ENCODE measurements at regions not wholly inside any gene's neighbourhood (a gene's known extent, or its start where the extent isn't known, plus 50 kb on each side); places are given as distances from the start of the nearest gene placed in this dataset.

DNA sequence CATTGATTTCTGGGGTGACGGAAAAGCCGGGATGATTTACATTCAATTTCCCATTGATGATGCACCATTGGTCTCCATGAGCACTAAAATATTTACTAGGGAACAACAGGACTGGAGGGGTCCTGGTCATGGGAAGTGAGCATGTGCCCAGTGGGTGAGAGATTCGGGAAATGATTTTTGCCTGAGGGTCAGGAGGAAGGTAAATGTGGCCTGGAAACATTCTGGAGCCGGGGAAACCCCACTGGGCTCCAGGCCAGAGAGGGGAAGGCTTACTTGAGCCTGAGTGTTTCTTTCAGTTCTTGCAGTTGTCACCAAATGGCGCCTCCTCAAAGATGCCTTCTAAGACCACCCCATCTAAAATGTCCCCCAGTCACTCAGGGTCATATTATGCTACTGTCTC is 532.3 kb upstream of the TBX3 start:
- H3K9me3 ChIP-seq: peaks cover 3% of the 10 kb centered on the region
- ATAC-seq: no peak
- intact Hi-C loops (cut with DNase I): no loop called here
- no peaks in the 10 kb centered on the region for H3K27me3 ChIP-seq (ENCODE audit: insufficient read depth in 3 of 3, low read length in 2 of 3)
- H3K4me3 ChIP-seq: no peak overlapping the region
- H3K4me1 ChIP-seq: peaks cover 14% of the 10 kb centered on the region
- no peaks in the 10 kb centered on the region for H3K36me3 ChIP-seq (ENCODE audit: insufficient read depth in 1 of 2, low read depth in 1 of 2)
- TF ChIP-seq, protein P1, sequence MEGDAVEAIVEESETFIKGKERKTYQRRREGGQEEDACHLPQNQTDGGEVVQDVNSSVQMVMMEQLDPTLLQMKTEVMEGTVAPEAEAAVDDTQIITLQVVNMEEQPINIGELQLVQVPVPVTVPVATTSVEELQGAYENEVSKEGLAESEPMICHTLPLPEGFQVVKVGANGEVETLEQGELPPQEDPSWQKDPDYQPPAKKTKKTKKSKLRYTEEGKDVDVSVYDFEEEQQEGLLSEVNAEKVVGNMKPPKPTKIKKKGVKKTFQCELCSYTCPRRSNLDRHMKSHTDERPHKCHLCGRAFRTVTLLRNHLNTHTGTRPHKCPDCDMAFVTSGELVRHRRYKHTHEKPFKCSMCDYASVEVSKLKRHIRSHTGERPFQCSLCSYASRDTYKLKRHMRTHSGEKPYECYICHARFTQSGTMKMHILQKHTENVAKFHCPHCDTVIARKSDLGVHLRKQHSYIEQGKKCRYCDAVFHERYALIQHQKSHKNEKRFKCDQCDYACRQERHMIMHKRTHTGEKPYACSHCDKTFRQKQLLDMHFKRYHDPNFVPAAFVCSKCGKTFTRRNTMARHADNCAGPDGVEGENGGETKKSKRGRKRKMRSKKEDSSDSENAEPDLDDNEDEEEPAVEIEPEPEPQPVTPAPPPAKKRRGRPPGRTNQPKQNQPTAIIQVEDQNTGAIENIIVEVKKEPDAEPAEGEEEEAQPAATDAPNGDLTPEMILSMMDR (IDR thresholded peaks at IDR 0.05): no peak
- DNase-seq: no peak
- WGBS, 3 donors: 71 to 76% (median 71%) methylated on average over 5 of the region's 5 CpGs
- no peak overlapping the region for H3K27ac ChIP-seq

GRCh38 chr12:115215544-115215943 is 531.6 kb upstream of the TBX3 start:
- DNase-seq (no peak), ATAC-seq (no peak)
- WGBS, 3 donors: 86 to 90% (median 87%) methylated on average over 3 of the region's 3 CpGs
- no peaks in the 10 kb centered on the region for H3K36me3 ChIP-seq (ENCODE audit: insufficient read depth in 1 of 2, low read depth in 1 of 2)
- H3K27me3 ChIP-seq (ENCODE audit: insufficient read depth in 3 of 3, low read length in 2 of 3): no peaks in the 10 kb centered on the region
- TF ChIP-seq, protein P1 (IDR thresholded peaks at IDR 0.05): no peak
- H3K4me1 ChIP-seq: peaks cover 14% of the 10 kb centered on the region
- H3K9me3 ChIP-seq: peaks cover 3% of the 10 kb centered on the region
- H3K27ac ChIP-seq: no peak overlapping the region
- intact Hi-C loops (cut with DNase I): no loop called here
- H3K4me3 ChIP-seq: no peak overlapping the region

DNA sequence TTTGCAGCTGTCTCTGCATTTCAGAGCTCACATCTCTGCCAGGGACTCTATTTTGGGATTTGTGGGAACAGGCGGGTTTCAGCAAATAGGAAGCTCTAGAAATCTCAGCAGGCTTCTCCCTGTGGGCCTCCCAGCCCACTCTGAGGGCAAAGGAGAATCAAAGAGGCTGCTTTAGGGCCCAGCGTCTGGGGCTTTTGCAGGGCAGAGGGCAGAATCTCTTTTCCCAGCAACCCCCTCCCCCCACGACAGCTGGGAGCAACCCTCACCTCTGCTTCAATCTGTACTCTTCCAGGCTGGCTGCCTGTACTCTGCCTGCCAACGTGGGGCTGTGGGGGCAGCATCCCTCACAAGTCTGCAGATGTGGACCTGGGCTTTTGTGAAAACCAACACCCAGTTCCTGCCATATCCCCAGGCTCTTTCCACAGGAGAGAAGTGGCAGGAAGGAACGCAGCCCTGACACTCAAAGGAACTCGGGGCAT is 529.6 kb upstream of the TBX3 start:
- peak overlapping the region; percentile 38 for H3K4me3 ChIP-seq
- WGBS, 3 donors: 10 to 20% (median 12%) methylated on average over 6 of the region's 6 CpGs
- TF ChIP-seq, protein P1 (IDR thresholded peaks at IDR 0.05): no peak
- no peaks in the 10 kb centered on the region for H3K27me3 ChIP-seq (ENCODE audit: insufficient read depth in 3 of 3, low read length in 2 of 3)
- peaks cover 14% of the 10 kb centered on the region for H3K4me1 ChIP-seq
- peak overlapping the region; percentile 68 for H3K27ac ChIP-seq
- intact Hi-C loops (cut with DNase I): no loop called here
- peaks cover 3% of the 10 kb centered on the region for H3K9me3 ChIP-seq
- ATAC-seq (peak; percentile 65 to 91 (median 86)), DNase-seq (no peak)
- H3K36me3 ChIP-seq (ENCODE audit: insufficient read depth in 1 of 2, low read depth in 1 of 2): no peaks in the 10 kb centered on the region

DNA sequence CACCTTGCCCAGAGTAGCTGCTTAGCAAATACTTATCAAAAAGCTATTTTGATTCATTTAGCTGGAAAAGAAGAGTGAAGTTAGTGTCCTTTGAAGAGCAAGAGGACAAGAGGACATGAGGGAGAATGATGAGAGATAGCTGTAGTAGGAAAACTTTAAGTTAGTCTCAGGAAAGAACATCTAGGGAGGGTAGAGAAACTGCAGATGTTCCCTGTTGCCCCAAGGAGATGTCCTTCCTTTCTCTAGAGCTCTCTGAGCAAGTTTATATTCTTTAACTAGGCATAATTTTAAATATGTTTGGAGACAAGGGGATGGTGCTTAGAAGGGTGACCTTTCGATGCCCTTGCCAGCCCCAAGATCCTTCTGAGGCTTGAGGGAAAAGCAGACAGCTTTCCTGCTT is 529.1 kb upstream of the TBX3 start:
- H3K27me3 ChIP-seq (ENCODE audit: insufficient read depth in 3 of 3, low read length in 2 of 3): no peaks in the 10 kb centered on the region
- peak overlapping the region; percentile 38 for H3K4me3 ChIP-seq
- ATAC-seq: peak; percentile 9 to 60 (median 26)
- TF ChIP-seq, protein P1 (IDR thresholded peaks at IDR 0.05): no peak
- intact Hi-C loops (cut with DNase I): no loop called here
- H3K9me3 ChIP-seq: peaks cover 3% of the 10 kb centered on the region
- DNase-seq: no peak
- 11 to 20% (median 16%) methylated on average over 1 of the region's 1 CpG for WGBS, 3 donors
- no peaks in the 10 kb centered on the region for H3K36me3 ChIP-seq (ENCODE audit: insufficient read depth in 1 of 2, low read depth in 1 of 2)
- peaks cover 14% of the 10 kb centered on the region for H3K4me1 ChIP-seq
- H3K27ac ChIP-seq: peak overlapping the region; percentile 68

- ATAC-seq: no peak
- WGBS, 3 donors: 0% methylated on average over 1 of the region's 1 CpG
Measured at GRCh38 chr12:115212356-115212755, 528.4 kb upstream of the TBX3 start.

More at GRCh38 chr12:115212356-115212755, 528.4 kb upstream of the TBX3 start:
- Histone ChIP-seq H3K4me3 (no peak overlapping the region), H3K27ac (peak overlapping the region; percentile 68), H3K27me3 (ENCODE audit: insufficient read depth in 3 of 3, low read length in 2 of 3) (no peaks in the 10 kb centered on the region), H3K4me1 (peaks cover 14% of the 10 kb centered on the region), H3K36me3 (ENCODE audit: insufficient read depth in 1 of 2, low read depth in 1 of 2) (no peaks in the 10 kb centered on the region), H3K9me3 (peaks cover 3% of the 10 kb centered on the region)
- TF ChIP-seq, protein P1 (IDR thresholded peaks at IDR 0.05): no peak
- intact Hi-C loops (cut with DNase I): no loop called here
- DNase-seq: no peak

All from psoas muscle (tissue), 7 donors.